ENCODE measurements at regions not wholly inside any gene's neighbourhood (a gene's known extent, or its start where the extent isn't known, plus 50 kb on each side); places are given as distances from the start of the nearest gene placed in this dataset.

- TF ChIP-seq POLR2AphosphoS5 (IDR thresholded peaks at IDR 0.05; ENCODE audit: low read depth, low read length), result no peak
- TF ChIP-seq EP300 (IDR thresholded peaks at IDR 0.05; ENCODE audit: borderline replicate concordance in 1 of 2, low read depth in 1 of 2, low read length in 1 of 2), result no peak
- TF ChIP-seq, protein P1, sequence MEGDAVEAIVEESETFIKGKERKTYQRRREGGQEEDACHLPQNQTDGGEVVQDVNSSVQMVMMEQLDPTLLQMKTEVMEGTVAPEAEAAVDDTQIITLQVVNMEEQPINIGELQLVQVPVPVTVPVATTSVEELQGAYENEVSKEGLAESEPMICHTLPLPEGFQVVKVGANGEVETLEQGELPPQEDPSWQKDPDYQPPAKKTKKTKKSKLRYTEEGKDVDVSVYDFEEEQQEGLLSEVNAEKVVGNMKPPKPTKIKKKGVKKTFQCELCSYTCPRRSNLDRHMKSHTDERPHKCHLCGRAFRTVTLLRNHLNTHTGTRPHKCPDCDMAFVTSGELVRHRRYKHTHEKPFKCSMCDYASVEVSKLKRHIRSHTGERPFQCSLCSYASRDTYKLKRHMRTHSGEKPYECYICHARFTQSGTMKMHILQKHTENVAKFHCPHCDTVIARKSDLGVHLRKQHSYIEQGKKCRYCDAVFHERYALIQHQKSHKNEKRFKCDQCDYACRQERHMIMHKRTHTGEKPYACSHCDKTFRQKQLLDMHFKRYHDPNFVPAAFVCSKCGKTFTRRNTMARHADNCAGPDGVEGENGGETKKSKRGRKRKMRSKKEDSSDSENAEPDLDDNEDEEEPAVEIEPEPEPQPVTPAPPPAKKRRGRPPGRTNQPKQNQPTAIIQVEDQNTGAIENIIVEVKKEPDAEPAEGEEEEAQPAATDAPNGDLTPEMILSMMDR (IDR thresholded peaks at IDR 0.05), result no peak
- no peak for TF ChIP-seq SMC3 (IDR thresholded peaks at IDR 0.05; ENCODE audit: low read depth, low read length)
- TF ChIP-seq EZH2phosphoT487 (IDR thresholded peaks at IDR 0.05; ENCODE audit: borderline replicate concordance, low read depth), result no peak
- TF ChIP-seq TEAD4 (IDR thresholded peaks at IDR 0.05; ENCODE audit: borderline replicate concordance, insufficient read depth), result no peak
- TF ChIP-seq YY1 (IDR thresholded peaks at IDR 0.05; ENCODE audit: low read depth), result no peak
- TF ChIP-seq CHD2 (IDR thresholded peaks at IDR 0.05; ENCODE audit: low read length, partially characterized antibody), result no peak
Observed at GRCh38 chr1:57881639-57882038, 457.8 kb upstream of the DAB1 start.

Data from SK-N-SH (cell line).